ENCODE measurements at regions not wholly inside any gene's neighbourhood (a gene's known extent, or its start where the extent isn't known, plus 50 kb on each side); places are given as distances from the start of the nearest gene placed in this dataset.

GRCh38 chr15:46366360-46367007 lies 731.7 kb downstream of the SQOR start:
- DNase-seq, result no peak
- TF ChIP-seq, protein P1, sequence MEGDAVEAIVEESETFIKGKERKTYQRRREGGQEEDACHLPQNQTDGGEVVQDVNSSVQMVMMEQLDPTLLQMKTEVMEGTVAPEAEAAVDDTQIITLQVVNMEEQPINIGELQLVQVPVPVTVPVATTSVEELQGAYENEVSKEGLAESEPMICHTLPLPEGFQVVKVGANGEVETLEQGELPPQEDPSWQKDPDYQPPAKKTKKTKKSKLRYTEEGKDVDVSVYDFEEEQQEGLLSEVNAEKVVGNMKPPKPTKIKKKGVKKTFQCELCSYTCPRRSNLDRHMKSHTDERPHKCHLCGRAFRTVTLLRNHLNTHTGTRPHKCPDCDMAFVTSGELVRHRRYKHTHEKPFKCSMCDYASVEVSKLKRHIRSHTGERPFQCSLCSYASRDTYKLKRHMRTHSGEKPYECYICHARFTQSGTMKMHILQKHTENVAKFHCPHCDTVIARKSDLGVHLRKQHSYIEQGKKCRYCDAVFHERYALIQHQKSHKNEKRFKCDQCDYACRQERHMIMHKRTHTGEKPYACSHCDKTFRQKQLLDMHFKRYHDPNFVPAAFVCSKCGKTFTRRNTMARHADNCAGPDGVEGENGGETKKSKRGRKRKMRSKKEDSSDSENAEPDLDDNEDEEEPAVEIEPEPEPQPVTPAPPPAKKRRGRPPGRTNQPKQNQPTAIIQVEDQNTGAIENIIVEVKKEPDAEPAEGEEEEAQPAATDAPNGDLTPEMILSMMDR (IDR thresholded peaks at IDR 0.05), result no peak
- TF ChIP-seq POLR2A (IDR thresholded peaks at IDR 0.05), result no peak
- 39 to 62% (median 49%) methylated on average over 2 of the region's 2 CpGs for WGBS, 4 donors
- Histone ChIP-seq H3K4me3 (peak overlapping the region in 1 of 4 donors; percentile 1), H3K9me3 (replicated peaks in 1 of 3) (no peaks in the 10 kb centered on the region), H3K36me3 (replicated peaks in 1 of 2) (no peaks in the 10 kb centered on the region), H3K27me3 (no peaks in the 10 kb centered on the region), H3K4me1 (replicated peaks in 1 of 2) (no peaks in the 10 kb centered on the region), H3K27ac (peak overlapping the region in 1 of 5 donors; percentile 13)
- intact Hi-C loops (cut with DNase I), result no loop called here

DNA sequence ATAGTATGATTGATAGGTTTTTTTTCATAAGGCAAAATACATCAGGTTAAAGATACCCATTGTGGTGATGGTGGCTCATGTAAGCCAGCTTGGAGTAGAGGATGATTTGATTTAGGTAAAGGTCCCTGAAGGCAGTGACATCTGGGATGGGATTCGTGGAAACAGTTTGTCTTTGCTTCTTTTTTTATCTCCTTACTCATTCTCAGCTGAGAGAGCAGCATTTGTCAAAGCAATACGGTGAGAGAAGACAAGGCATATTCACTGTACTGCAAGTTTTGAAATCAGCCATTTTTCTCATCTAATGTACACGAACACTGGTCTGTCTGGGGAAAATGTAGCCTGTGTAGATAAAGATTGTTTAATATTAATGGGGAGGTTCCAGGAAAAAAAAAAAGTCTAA lies 749.1 kb downstream of the SQOR start:
- H3K27ac ChIP-seq, result no peak overlapping the region
- no peak overlapping the region for H3K4me3 ChIP-seq
- WGBS, 4 donors, result 56 to 63% (median 61%) methylated on average over 3 of the region's 3 CpGs
- no peaks in the 10 kb centered on the region for H3K36me3 ChIP-seq (replicated peaks in 1 of 2)
- no peaks in the 10 kb centered on the region for H3K27me3 ChIP-seq
- intact Hi-C loops (cut with DNase I), result no loop called here
- TF ChIP-seq, protein P1 (IDR thresholded peaks at IDR 0.05), result no peak
- TF ChIP-seq POLR2A (IDR thresholded peaks at IDR 0.05), result no peak
- DNase-seq, result no peak
- no peaks in the 10 kb centered on the region for H3K9me3 ChIP-seq (replicated peaks in 1 of 3)
- no peaks in the 10 kb centered on the region for H3K4me1 ChIP-seq (replicated peaks in 1 of 2)

DNA sequence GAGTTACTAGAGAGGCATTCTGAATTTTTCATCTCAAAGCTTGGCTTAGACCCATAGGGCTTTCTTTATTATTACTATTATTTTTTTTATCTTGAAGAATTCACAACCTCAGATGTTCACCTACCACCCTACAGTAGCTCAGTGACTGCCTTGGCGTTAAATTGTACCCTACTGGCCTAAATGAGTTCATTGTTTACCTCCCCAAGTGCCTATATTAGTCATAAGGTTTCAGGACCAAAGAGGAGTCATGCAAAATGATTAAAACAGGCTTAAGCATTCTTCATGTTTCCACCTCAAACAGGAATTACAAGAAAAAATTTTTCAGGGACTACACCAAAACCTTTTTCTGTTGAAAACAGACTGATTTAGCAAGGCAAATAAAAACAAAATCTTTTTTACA lies 751.5 kb downstream of the SQOR start:
- TF ChIP-seq, protein P1 (IDR thresholded peaks at IDR 0.05), result no peak
- TF ChIP-seq POLR2A (IDR thresholded peaks at IDR 0.05), result no peak
- no peaks in the 10 kb centered on the region for H3K4me1 ChIP-seq (replicated peaks in 1 of 2)
- WGBS, 4 donors, result 79 to 92% (median 82%) methylated on average over 1 of the region's 1 CpG
- H3K9me3 ChIP-seq (replicated peaks in 1 of 3), result no peaks in the 10 kb centered on the region
- intact Hi-C loops (cut with DNase I), result no loop called here
- no peaks in the 10 kb centered on the region for H3K27me3 ChIP-seq
- H3K27ac ChIP-seq, result no peak overlapping the region
- no peaks in the 10 kb centered on the region for H3K36me3 ChIP-seq (replicated peaks in 1 of 2)
- DNase-seq, result no peak
- H3K4me3 ChIP-seq, result no peak overlapping the region

DNA sequence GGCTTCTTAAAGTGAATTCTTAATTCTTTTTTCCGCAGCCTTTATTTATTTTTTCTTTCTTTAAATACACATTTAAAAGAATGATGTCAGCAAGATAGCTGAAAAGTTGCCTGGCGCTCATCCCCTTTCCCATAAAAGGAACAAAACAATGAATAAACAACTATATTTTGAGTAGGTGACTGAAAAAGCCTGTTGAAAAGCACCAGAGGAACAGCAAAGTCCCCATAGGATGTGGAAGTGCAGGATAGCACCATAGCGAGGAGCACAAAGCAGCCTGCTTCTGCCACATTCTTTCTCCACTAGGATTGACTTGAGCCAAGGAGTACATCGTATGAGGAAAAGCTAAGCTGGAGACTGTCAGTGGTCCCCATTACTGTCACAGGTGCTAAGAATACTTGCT lies 754.9 kb downstream of the SQOR start:
- H3K4me3 ChIP-seq, result no peak overlapping the region
- TF ChIP-seq POLR2A (IDR thresholded peaks at IDR 0.05), result no peak
- TF ChIP-seq, protein P1 (IDR thresholded peaks at IDR 0.05), result no peak
- peaks cover 0 to 4% (median 0%) of the 10 kb centered on the region in 3 donors for H3K9me3 ChIP-seq (replicated peaks in 1 of 3)
- H3K36me3 ChIP-seq (replicated peaks in 1 of 2), result no peaks in the 10 kb centered on the region
- no peak for DNase-seq
- intact Hi-C loops (cut with DNase I), result no loop called here
- no peak overlapping the region for H3K27ac ChIP-seq
- no peaks in the 10 kb centered on the region for H3K4me1 ChIP-seq (replicated peaks in 1 of 2)
- H3K27me3 ChIP-seq, result no peaks in the 10 kb centered on the region
- WGBS, 4 donors, result 76 to 84% (median 76%) methylated on average over 4 of the region's 4 CpGs

Data from adrenal gland (tissue), 9 donors.